Superior temporal gyrus (tissue), 1 donor: ENCODE measurements at regions not wholly inside any gene's neighbourhood (a gene's known extent, or its start where the extent isn't known, plus 50 kb on each side); places are given as distances from the start of the nearest gene placed in this dataset.
"Not testable (repeated sequence)": the region's sequence is repeated elsewhere in the genome, so short reads cannot be mapped to it uniquely, and the experiment has no call there.

Experiments used
- DNase-seq: peaks from one replicate; pipeline ENCODE4 v3.0.0-alpha.2; 2016; ENCODE audit errors: extremely low spot score

DNA sequence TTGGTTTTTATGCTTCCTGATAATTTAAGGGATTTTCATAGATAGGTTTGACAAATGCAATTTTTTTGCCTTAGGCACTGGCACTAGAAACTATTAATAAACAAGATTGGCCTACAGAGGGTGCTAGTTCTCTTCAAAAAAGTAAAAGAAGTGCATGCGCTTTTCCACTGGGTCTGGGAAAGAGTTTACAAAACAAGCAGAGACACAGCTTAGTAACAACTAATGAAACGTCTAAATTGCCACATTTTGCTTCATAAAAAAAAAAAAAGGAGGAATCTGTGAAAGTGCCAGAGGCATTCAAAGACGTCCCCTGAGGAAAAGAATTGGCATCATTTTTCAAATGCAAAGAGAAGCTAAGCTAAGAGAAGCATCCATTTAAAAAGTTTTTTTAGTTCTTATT is 58.3 kb upstream of the EEA1 start:
- peak; percentile 96 for DNase-seq

DNA sequence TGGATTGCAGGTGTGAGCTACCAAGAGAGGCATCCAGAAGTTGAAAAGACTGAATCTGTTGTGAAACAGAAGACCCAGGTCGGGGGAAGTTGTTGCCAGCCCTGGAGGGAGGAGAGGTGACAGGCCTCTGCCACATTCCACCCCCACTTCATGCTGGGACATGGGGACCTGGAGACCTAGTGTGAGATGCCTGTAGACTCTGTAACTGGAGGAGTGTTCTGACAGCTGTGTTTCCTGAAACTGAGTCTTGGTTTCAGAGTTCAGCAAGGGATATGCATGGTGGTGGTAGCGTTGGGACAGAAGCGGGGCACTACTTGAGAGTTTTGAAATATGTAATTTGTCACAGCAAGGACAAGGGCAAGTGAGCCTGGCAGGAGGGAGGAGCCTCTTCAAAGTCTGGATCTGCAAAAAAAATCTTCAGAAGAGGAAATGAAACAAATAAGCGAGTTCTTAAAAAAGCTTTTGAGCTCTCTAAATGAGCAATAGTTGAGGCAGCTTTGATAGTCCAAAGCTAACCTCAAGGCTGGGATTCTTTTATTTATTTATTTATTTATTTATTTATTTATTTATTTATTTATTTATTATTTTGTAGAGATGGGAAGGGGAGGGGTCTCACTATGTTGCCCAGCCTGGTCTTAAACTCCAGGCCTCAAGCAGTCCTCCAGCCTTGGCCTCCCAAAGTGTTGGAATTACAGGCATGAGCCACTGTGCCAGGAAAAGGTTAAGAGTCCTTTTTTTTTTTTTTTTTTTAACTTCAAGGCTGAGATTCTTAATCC is 58.9 kb upstream of the EEA1 start:
- no peak for DNase-seq

DNA sequence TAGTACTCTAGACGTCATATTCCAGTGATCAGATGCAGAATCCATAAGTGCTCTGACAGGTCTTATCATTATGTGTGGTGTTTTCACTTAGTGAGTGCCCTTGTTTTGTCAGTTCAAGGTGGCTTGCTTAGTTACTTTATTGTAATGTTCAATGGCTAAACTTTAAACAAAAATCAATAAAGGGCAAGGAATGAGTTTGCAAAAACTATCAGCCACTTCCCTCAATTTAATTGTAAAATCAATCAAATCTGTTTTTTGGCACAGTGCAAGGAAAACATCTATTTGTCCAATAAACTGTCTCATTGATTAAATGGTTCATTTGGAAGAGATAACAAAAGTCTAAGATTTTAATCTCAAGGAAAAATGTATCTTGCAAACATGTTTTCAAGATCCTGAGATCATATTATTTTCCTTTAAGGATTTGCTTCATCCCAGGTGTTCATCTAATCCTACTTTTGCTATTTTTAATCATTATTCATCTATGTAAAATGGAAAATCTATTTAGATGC is 59.6 kb upstream of the EEA1 start:
- DNase-seq, result no peak

DNA sequence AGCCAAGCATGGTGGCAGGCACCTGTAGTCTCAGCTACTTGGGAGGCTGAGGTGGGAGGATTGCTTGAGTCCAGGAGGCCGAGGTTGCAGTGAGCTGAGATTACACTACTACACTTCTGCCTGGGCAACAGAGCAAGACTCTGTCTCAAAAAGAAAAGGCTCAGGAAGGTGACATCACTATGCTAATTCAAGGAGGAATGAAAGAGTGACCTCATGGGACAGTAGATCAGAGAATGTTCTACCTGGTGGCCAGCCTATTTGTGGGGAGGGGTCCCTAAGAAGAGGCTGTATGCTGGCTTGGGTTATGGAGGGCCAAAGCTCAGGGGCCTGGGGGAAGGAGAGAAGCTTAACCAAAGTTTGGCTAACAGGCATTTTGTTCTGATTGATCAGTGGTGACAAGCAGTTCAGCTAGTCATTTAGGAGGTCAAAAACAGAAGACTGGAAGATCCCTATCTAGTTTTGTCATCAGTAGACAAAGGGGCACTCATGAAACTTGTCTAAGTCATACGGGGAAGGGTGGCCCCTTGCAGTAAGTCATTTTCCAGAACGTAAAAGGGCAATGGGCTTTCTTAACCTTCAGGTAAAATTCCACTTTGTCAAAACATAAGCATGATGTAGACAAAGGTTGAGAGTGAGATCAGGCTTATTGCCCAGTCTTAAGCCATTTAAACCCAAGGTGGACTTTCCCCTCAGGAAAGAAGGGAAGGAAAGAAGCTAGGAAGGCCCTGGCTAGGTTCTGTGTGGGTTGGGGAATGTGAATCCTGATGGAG is 60.8 kb upstream of the EEA1 start:
- no peak for DNase-seq

DNA sequence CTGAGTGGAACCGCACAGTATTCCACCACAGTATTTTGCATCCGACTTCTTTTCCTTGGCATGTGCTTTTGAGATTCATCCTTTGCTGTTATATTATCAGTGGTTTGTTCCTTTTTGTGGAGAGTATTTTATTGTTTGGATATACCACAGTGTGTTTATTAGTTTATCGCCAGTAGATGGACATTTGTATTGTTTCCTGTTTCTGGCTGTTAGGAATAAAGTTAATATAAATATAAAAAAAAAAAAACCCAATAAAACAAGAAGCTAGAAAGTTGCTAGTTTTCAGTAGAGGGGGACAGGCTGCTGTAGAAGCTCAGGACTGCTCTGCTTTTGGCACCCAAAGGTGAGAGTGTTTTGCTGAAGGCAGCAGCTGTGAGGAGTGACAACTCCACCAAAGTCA is 62.0 kb upstream of the EEA1 start:
- no peak for DNase-seq

DNA sequence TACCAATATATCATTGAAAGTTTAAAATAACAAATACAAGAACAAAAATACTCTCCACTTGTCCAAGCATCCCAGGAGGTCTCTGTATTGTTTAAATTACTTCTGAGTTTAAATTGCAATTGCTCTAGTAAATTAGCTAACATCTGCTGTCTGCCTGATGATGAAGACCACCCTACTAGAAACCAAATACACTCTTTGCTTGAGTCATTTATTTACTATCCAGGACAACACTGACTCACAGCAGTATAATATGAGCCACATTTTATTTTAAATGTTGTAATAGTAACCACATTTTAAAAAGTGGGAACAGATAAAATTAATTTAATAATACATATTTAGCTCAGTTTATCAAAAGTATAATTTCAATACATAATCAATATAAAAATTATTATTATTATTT is 62.9 kb upstream of the EEA1 start:
- no peak for DNase-seq

DNA sequence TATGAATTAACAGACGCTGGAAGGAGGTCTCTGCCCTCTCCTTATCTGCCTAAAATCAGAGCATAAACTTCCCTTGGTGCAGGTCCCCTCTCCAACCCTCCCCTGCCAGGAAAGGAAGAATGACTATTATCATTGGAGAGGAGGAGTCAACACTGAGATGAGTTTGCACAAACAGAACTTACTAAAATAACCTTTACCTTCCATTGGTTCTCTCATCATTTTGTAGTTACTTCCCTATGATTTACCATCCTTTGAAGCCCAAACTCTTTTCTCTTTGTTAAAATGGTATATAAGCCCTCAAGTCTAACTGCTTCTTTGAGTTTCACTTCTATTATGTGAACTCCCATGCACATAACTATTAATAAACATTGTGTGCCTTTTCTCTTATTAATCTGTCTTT is 64.2 kb upstream of the EEA1 start:
- no peak for DNase-seq

DNA sequence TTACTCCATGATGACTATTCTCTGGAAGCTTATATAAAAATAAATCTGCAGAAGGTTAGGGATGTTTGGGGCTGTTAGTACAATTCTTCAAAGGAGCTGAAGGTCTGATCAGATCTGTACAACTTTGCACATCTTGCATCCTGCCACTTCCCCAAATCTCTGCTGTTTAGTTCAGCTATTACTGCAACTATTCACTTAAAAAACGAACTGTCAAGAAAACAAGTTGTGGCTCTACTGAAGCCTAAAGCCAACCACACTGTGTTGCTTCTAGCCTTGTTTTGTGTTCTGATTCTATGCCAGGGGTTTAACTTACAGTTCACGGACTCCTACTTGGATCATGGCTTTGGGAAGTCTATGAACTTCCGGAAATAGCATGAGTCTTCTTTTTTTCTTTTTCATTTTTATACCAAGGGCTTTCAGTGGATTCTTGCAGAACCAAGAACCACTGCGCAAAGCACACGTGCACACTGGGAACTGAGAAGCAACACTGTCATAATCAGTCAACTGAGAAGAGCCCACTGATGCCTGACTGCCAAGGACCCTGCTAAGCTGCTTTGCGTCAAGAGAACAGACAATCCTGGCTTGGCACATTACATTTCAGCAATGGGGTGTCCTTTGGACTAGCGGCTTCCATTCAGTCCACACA is 66.3 kb upstream of the EEA1 start:
- DNase-seq, result no peak

DNA sequence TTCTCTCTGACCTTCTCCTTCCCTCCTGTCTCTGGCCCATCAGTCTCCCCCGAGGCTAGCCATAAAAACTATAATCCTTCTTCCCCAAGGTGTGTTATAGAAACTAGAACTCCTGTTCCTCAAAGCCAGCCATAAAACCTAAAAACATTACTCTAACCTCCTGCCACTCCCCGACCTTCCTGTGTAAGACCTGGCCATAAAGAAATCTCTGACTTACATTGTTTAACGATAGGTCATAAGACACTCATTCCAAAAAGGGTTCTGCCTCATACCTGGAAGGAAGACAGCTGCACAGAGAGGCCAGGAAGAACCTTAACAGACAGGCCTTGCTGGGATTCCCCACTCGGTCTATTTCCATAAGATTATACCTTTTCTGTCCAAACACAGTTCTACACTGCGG is 70.9 kb upstream of the EEA1 start:
- DNase-seq, result no peak

DNA sequence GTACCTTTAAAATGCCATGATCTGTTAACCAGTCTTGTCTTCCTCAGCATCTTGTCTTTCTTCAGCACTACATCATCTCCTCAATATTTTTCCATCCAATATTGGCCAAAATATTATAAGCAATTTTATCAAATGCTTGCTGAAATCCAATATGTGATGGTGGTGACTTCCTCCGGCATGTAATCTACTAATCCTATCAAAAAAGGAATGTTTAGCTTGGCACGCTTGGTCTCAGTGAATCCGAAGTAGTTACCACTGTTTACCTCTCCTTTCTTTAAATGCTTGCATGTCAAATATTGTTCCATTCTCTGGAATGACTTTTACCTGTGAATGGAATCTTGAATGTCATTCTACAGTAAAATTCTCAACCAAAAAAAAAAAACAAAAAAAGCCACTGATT is 72.3 kb upstream of the EEA1 start:
- no peak for DNase-seq

DNA sequence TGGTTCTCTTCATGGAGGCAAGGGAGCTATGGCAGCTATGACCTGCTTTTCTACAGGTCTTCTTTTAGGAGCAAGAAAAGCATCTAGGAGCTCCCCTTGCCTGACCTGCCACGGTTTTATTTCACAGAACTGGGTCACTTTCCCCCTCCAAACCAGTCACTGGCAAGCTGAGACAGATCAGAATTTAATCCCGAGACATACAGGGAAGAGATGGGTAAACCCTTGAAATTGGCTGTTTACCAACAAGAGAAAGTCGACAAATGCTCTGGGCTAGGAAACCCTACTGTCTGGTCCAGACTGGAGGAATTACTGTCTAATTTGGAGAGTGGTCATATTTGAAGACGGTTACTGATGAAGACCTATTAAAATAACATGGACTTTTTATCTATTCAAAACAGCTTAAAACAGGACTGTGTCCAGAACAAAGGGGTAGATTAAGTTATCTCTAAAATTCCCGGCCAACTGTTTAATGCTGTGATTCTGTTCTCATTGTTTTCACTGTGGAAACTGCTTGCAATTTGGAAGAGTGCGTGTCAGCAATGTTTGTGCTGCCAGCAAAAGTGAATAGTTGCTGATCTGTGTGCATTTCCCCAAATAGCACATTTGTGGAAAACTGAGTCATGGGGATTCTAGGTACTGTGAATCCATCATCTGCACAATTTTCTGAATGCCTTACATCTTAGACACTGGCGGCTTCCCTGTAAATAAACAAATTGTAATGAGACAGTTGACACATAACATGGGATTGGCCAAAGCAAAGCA is 73.4 kb upstream of the EEA1 start:
- no peak for DNase-seq

DNA sequence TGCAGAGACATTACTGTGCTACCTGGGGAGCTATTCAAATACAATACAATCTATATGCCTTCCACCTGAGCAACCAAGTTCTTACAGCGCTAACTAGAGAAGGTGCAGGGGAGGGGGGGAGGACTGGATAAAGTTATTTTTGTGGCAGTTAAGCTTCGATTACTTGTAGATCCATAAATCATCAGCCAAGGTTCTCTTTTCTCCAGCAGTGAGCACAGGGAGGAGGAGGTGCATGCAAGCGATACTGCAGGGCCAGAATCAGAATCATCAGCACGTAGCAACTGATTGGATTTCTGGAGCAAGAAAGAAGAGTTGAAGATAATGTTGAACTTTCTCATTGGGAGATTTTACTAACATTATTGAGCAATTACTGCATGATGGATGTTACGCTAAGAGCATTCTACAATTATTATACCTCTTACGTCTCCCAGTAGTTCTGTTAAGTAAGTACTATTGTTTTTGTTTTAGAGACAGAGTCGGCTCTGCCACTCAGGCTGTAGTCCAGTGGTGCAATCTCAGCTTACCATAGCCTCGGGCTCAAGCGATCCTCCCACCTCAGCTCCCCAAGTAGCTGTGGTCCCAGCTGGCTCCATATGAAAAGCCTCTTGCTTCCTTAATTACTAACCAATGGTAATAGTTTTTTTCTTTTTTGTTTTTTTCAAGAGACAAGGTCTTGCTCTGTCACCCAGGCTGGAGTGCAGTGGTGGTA is 74.6 kb upstream of the EEA1 start:
- DNase-seq, result no peak

DNA sequence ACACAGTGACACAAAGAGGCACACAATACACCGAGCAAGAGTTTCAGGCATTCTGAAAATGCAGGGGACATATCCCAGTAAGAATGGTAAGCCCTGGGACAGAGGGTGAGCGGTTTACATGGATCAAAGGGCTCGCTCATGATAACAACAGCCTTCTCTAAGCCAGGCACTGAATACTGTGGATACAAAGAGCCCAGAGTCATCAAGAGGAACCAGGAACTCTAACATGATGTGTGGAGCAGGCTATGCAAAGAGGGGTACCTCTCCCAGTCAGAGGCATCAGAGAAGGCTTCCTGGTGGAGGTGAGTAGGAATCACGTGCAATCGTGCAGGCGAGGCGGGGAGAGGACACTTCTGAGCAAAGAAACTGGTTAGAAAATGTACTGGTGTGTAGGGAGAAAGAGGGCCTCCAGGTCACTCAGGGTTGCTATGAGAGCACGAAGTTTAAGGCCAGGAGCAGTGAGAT is 76.9 kb upstream of the EEA1 start:
- no peak for DNase-seq

DNA sequence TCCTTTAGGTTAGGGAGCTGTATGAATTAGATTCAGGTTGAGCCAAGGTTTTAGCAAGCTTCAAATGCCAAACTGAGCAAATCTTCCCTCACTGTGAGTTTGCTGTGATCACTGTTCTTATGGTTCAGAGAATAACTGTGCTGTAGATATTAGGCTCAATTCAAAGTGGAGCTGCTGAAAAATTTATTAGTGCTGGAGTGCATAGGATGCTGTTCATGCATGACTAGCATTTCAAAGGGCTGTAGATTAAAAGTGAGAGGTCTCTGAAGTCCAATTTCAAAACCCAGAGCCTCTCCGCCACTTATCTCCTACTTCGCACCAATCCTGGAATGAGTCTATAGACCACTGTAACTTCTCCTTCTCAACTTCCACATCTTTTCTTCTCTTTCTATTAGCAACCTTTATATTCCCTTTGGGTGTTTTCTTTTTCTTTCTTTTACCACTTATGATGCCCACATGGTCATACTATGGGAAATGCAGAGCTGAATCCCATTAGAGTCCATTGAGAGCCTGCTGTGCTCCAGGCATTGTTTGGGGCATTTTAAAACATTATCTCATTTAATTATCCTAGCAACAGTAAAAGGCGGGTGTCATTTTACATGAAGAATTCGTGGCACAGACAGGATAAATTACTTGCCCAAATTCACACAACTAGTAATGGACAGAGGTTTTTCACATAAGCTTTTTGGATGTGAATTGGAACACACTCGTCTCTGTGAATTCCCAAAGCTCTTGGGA is 77.5 kb upstream of the EEA1 start:
- DNase-seq, result no peak

DNA sequence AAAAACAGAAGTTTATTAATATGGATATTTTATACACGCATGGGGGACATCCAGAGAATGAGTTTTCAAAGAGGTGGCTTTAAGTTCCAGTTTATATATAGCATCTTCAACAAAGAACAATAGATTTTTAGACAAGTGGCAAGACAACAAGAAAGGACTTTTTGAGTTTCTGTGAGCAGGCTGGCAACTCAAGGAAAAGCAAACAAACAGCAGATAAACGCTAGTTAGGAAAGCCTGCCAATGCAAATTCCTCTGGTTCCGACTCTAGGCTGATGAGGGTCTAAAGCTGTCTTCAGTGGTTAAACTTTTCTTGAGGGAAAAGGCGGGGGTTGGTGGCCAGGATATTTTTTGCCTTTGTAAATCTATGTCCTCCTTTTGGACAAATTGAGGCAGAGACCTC is 78.4 kb upstream of the EEA1 start:
- no peak for DNase-seq

DNA sequence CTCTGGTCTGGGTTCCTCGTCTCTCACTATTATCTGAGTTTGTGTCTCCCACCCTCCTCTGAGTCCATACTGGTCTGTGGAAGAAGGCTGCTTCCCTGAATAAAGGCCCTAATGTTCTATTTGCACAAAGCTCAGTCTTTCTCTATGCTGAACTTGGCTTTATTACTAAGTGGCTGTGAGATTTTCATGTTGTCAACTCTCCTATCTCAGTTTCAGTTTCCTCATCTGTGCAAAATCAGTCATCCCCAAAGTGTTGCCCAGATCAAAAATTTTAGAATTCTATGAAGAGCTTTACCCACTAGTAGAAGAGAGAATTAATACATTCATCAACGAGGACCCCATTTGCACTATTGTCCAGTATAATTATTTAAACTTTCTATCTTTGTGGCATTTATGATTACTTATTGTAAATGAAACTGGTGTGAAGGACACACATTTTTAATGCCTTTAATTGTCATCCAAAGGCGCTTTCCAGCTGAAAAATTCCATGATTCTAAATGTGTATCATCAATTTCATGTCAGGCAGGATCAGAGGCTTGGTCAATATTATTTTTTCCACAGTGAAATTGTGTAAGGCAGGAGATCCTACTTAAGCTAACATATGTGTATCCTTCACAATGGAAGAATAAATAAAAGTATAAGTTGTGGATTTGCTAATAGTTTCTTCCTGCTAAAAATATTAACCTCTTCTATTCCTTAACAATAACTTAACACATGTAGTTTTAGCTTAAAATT is 79.1 kb upstream of the EEA1 start:
- DNase-seq, result no peak

DNA sequence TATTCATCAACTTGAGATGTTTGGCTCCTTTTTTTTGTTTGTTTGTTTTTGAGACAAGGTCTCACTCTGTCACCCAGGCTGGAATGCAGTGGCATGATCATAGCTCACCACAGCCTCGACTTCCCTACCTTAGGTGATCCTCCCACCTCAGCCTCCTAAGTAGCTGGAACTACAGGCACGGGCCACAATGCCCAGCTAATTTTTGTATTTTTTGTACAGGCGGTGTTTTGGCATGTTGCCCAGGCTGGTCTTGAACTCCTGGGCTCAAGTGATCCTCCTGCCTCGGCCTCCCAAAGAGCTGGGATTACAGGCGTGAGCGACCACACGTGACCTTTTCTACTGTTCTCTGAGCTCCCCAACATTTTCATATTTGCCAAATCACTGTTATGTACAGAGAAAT is 79.8 kb upstream of the EEA1 start:
- not testable (repeated sequence) for DNase-seq

DNA sequence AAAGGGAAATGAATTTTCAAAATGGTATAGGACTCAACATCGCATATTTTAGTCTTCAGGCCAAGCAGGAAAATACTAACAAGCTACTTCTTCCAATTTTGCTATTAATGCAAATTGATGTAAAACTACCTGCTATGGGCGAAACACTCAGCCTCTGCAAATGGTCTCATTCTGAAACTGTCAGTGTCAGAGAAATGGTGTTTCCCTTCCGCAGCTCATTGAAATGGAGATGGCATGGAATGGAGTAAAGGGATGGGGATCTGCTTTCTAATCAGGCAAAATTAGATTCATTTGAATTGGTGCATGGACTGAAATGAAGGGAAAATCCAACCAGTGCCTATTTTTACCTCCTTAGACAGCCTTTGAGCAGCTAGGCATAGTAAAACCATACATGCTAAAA is 80.4 kb upstream of the EEA1 start:
- no peak for DNase-seq

DNA sequence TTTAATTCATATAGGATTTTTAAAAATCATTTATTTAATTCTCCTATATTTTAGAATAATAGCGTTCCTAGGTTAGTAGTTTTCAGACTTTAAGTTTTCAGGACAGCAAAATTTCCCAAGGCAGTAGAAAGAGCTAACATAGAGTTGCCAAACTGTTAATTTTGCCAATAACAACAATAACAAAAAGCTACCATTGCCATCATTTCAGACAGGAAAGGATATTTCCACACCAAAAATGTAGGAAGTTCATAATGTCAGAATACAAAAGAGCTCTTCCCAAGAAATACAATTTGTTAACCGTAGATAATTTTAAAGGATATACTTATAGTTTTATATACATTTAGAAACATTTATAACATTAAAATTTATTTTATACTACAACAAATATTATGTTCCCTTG is 81.4 kb upstream of the EEA1 start:
- DNase-seq, result no peak

DNA sequence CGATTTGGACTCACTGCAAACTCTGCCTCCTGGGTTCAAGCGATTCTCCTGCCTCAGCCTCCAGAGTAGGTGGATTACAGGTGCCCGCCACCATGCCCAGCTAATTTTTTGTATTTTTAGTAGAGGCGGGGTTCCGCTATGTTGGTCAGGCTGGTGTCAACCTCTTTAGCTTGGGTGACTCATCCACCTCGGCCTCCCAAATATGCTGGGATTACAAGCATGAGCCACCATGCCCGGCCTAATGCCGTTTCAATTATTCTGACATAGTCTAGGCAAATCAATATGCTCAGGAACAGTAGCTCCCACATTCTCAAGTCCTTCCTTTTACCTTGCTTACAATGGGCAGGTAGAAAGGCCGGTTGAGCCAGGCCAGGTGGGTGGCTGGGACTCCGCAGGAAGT is 82.0 kb upstream of the EEA1 start:
- no peak for DNase-seq
